GM18517 (cell line): ENCODE measurements at regions not wholly inside any gene's neighbourhood (a gene's known extent, or its start where the extent isn't known, plus 50 kb on each side); places are given as distances from the start of the nearest gene placed in this dataset.
"Not testable (repeated sequence)": the region's sequence is repeated elsewhere in the genome, so short reads cannot be mapped to it uniquely, and the experiment has no call there.

Source experiments
- ATAC-seq: cut with Tn5 transposase; IDR thresholded peaks from one replicate; pipeline ENCODE4 v1.9.1; 2021; ENCODE audit warnings: mild to moderate bottlenecking, moderate library complexity; ENCODE audit not compliant: unreplicated experiment

DNA sequence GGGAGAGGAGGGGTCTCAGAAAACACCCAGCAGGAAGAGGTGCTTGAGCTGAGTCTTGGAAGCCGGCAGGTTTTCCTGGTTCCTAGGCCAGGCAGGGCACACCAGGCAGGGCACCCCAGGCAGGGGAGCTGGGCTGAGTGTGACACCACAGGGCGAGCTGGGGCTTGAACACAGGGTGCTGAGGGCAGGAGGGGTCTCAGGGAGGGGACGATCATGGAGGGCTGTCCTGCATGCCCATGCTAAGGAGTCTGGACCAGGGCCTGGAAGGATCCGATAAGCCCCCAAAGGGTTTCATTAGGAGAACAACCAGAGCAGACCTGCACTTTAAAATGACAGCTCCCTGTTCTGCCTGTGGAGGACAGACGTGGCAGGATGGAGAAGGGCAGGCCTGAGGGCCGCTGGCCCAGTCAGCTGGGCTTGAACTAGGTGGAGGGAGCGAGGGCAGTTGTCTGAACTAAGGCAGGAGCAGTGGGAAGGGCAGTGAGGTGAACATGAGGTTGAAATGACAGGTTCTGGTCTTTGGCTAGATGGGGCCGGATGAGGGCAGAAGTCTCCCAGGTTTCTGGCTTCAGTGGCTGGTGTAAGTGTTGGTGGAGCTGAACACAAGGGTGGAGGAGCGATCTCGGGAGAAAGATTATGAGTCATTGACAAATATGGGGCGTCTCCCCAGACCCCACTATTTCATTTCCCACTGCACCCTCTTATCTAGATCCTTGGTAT lies 171.0 kb upstream of the PZP start:
- ATAC-seq: no peak

- ATAC-seq: no peak
Observed at GRCh38 chr12:9378430-9378835, 170.2 kb upstream of the PZP start.

GRCh38 chr12:9372202-9372601 lies 164.0 kb upstream of the PZP start:
- ATAC-seq: no peak

GRCh38 chr12:9367828-9368227 lies 159.6 kb upstream of the PZP start:
- no peak for ATAC-seq

- no peak for ATAC-seq
Observed at GRCh38 chr12:9367201-9367600, 159.0 kb upstream of the PZP start.

DNA sequence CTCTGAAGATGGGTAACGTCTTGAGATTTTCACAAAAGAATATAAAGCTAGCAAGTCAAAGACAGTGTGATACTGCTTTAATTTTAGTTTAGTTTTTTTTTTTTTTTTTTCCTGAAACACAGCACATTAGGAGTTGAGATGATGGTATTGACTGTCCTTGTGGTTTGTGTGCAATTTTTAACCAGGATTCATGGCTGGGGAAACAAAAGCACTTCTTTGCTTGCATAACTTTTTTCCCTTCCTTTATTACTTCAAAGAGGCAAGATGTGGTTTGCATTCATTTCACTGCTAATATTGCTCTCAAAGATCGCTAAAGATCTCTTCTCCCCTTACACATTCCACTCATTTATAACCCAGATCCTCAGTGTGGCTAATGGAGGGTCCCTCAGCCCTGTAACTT lies 157.1 kb upstream of the PZP start:
- ATAC-seq: no peak

DNA sequence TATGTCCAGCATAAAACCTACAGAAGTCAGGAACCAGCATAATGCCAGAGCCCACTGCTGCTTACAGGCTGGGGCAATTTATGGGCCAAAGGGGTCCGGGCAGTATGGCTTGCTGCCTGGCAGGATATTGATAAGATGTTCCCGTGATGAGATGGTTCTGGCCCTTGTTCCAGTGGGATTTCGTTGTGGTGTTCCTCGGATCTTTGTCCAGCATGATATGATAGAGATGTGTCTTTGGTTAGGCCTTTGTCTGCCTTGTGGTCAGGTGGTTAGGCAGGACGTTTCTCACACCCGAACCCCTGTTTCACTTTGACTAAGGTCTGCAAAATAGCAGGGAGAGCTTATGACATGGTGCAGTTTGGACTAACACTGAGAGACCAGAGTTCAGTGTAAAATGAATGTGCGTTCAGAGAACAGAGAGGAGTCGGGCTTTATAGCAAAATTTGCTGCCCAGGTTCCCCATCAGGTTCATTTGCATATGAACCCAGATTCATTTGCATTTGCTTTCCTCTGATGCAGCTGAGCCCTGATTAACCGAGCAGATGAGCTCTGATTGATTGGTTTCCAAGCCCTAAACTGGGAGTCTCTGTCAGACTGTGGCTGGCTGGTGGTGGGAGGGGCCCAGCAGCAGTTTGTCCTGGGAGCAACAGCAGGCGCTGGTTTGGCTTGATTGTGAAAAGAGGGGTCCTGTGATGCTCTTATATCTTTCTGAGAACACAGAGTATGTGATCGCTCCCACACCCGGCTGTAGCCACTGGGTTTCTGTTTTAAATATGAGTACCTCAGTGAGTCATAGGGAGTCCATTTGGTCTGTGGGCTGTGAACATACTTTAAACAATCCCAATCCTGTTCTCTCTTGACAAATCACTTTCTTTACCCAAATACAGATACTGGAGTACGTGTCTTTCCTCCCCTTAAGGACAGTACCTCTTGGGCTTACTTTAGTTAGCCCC lies 156.3 kb upstream of the PZP start:
- peak; percentile 97 for ATAC-seq

GRCh38 chr12:9363145-9363544 lies 154.9 kb upstream of the PZP start:
- ATAC-seq: no peak

GRCh38 chr12:9361879-9362326 lies 153.7 kb upstream of the PZP start:
- no peak for ATAC-seq

DNA sequence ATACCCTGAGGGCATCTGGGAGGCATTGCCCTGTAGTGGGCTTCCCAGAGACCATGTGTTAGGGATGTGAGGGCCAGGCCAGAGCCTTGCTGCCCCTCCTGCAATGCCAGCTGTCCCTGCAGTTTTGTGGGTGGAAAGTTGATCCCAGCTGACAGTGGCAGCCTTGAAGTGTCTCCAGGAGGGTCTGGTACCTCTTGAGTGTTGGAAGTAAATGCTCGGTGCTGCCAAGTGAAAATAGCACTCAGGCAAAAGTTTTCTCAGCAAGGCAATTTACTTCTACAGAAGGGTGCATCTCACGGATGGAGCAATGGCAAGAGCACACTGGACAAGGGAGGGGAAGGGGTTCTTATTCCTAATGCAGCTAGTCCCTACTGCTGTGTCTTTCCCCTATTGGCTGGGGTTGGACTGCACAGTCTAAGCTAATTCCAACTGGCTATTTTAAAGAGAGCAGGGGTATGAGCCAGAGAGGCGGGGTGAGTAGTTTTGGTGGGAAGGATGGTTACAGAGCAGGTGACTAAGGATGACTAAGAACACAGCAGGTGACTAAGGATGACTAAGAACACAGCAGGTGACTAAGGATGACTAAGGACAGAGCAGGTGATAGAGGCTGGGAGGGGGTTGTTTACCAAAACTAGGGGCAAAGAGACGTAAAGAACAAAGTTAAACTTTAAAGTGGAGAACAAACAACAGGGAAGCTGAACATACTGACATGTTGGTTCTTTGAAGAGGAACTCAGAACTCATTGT lies 146.0 kb upstream of the PZP start:
- not testable (repeated sequence) for ATAC-seq

- ATAC-seq: no peak
Observed at GRCh38 chr12:9351136-9351535, 142.9 kb upstream of the PZP start.

DNA sequence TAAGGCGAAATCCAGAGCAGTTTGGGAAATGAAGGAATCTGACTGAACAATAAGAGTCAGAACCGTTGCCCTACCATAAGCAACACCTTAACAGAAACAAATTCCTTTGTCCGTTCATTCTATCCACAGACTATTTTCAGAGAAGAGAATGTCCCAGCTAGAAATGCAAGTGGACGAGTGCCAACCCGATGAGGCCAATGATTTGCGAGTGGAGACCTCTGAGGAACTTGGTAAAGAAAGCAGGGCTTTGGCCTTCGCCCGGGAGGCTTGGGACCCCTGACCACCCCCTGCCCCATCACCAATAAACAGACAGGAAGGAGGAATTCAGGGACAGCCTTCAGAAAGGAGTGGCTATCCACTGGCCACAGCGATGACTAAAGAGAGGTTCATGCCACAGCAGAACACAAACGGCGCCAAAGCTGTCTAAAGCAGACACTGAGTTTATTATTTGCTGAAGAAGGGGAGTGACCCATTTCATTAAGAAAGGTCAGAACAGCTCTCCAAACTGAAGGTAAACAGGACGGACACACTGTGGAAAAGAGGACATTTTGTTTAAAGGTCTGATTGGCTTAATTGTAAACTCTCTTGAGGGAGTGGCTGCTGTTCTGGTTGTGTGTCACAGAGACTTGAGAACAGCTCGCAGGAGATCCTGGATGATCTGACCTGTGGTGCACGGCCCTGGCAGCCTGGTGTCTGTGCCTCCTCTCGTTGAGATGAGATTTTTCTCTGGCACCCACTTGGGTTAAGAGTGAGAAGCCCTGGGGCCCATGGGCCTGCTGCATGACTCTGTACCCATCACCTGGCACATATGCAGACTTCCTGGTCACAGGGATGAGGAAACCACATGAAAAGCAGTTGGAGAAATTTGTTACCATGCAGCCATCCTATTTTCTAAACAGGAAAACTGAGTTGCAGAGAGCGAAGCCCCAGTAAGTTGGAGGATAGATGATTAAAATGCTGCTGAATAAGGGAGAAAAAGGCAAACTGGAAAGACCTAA lies 142.0 kb upstream of the PZP start:
- ATAC-seq: no peak

DNA sequence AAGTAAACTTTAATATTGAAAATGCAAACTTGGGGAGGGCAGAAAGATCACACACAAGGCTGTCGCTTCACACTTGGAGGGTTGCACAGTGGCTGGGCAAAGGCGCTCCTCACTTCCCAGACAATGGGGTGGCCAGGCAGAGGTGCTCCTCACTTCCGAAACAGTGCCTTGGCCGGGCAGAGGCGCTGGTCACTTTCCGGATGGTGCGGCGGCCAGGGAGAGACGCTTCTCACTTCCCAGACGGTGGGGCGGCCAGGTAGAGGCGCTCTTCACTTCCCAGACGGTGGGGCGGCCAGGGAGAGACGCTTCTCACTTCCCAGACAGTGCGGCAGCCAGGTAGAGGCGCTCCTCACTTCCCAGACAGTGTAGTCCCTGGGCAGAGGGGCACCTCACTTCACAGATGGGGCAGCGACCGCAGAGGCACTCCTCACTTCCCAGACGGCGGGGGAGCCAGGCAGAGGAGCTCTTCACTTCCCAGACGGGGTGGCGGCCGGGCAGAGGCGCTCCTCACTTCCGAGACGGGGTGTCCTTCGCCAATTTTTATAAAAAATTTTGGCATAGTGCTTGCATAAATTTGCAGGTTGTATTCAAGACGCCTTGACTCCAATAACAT lies 140.8 kb upstream of the PZP start:
- ATAC-seq: no peak

- no peak for ATAC-seq
Observed at GRCh38 chr12:9347328-9348127, 139.3 kb upstream of the PZP start.

DNA sequence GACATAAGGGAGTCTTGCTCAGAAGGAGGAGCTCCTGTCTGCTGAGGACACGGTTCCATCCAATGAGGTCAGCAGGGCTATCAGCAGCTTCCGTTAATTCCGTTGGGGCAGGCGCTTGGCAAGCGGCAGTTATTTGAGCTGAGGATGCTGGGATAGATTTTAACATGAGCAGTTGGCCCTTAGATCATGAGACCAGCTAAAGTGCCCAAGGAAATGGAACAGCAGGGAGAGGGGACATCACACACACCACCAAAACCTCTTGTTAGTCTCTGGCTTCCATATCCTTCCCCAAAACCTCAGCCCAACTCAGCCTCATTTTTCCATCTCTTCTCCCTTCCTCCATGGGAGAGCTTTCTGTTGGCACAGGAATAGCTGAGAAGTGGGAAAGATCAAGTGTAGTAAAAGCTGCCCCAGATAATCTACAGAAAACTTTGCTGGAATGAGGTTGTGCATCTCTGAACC lies 138.7 kb upstream of the PZP start:
- no peak for ATAC-seq

- no peak for ATAC-seq
Observed at GRCh38 chr12:9345171-9345570, 137.0 kb upstream of the PZP start.

DNA sequence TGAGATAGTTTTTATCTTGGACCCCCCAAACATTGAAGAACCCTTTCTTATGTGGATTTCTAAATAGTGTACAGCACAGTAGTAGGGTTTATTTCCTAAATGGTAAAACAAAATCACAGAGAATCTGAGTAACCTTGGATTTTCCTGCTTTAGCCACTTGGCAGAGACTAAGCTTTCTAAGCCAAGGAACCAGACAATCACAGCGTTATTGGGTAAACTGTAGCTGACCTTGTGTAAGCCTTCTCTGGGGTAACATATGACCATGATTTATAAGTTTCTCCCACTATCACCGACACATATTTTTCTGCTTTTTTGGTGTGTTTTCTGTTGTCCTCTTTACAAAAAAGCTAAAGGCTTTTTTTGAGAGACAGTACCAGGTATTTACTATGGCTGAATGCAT lies 136.3 kb upstream of the PZP start:
- no peak for ATAC-seq

DNA sequence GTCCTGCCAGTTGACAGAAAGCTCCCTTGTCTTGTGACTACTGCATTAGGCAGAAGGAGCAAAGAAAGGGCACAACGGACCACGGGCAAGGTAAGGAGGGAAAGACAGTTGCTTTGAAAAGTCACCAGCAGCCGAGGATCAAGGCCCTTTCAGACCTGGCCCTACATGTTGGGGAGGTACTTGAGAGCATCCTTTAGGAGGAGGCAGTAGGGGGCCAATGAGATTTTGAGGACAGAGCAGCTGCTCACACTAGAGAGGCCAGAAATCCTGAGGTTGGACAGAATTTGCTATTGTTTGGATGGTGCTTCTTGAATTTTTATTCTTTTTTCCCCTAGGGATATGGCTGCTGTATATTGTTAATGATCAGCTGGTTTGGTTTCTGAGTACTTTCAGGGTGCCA lies 135.5 kb upstream of the PZP start:
- no peak for ATAC-seq
